ENCODE measurements at regions not wholly inside any gene's neighbourhood (a gene's known extent, or its start where the extent isn't known, plus 50 kb on each side); places are given as distances from the start of the nearest gene placed in this dataset.

- 90% methylated on average over 14 of the region's 14 CpGs for WGBS
- no peaks in the 10 kb centered on the region for H3K4me1 ChIP-seq (ENCODE audit: control insufficient read depth in 4 of 4, insufficient read depth in 4 of 4, low read length in 3 of 4)
- no peak overlapping the region for H3K9ac ChIP-seq (ENCODE audit: low read depth in 1 of 2, low read length in 2 of 2)
- DNase-seq (ENCODE audit: low spot score): no peak
- TF ChIP-seq FOXA2 (IDR thresholded peaks at IDR 0.05) (no peak), RXRA (IDR thresholded peaks at IDR 0.05) (no peak), EGR1 (IDR thresholded peaks at IDR 0.05; ENCODE audit: low read depth in 2 of 2) (no peak), YY1 (IDR thresholded peaks at IDR 0.05) (no peak), FOXA1 (IDR thresholded peaks at IDR 0.05) (no peak), JUND (IDR thresholded peaks at IDR 0.05) (no peak), MAX (IDR thresholded peaks at IDR 0.05) (no peak), ZBTB33 (IDR thresholded peaks at IDR 0.05) (no peak), HNF4G (IDR thresholded peaks at IDR 0.05) (no peak), HNF4A (conservative IDR thresholded peaks at IDR 0.05) (no peak), GABPA (IDR thresholded peaks at IDR 0.05 in 1 of 2, conservative IDR thresholded peaks at IDR 0.05 in 1 of 2) (no peak), TAF1 (conservative IDR thresholded peaks at IDR 0.05) (no peak)
- H3K27me3 ChIP-seq (ENCODE audit: control insufficient read depth in 4 of 4, insufficient read depth in 4 of 4, low read length in 3 of 4): no peaks in the 10 kb centered on the region
- no peaks in the 10 kb centered on the region for H3K9me3 ChIP-seq (ENCODE audit: control insufficient read depth in 4 of 4, low read length in 3 of 4)
- H3K27ac ChIP-seq (ENCODE audit: low read depth in 1 of 2, low read length in 2 of 2): no peak overlapping the region
- H3K4me3 ChIP-seq (ENCODE audit: low read depth in 1 of 3, low read length in 3 of 3): no peak overlapping the region
- H3K36me3 ChIP-seq (ENCODE audit: control insufficient read depth in 4 of 4, insufficient read depth in 3 of 4, low read depth in 1 of 4, low read length in 3 of 4): no peaks in the 10 kb centered on the region
These were observed 2660.1 kb upstream of the PCDH20 start for GRCh38 chr13:64075543-64076271.

DNA sequence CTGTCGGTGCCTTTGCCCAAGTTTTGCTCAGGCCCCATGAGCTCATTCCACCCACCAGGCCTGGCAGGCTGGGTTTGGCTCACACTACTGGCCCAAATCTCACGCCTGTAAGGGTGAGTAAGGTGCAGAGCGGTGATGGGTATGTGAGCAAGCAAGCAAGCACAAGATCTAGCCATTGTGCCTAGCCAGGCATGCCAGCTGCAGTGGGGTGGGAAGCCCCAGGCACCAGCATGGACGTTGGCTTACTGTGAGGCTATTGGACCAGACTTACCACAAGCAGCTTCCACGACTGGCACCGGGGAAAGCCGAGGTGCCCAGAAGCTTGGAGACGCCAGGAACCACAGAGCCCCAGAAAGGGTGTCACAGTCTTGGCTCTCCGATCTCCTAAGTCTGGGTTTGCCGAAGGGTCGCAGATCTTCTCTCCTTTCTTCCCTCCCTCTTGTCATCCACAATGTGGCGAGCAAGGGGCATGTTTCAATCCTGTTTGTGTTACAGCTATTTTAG, 2659.4 kb upstream of the PCDH20 start:
- no peak overlapping the region for H3K27ac ChIP-seq (ENCODE audit: low read depth in 1 of 2, low read length in 2 of 2)
- no peaks in the 10 kb centered on the region for H3K9me3 ChIP-seq (ENCODE audit: control insufficient read depth in 4 of 4, low read length in 3 of 4)
- no peak overlapping the region for H3K4me3 ChIP-seq (ENCODE audit: low read depth in 1 of 3, low read length in 3 of 3)
- H3K36me3 ChIP-seq (ENCODE audit: control insufficient read depth in 4 of 4, insufficient read depth in 3 of 4, low read depth in 1 of 4, low read length in 3 of 4): no peaks in the 10 kb centered on the region
- no peak for DNase-seq (ENCODE audit: low spot score)
- no peak overlapping the region for H3K9ac ChIP-seq (ENCODE audit: low read depth in 1 of 2, low read length in 2 of 2)
- whole genome bisulfite sequencing: 89% methylated on average over 12 of the region's 12 CpGs
- H3K4me1 ChIP-seq (ENCODE audit: control insufficient read depth in 4 of 4, insufficient read depth in 4 of 4, low read length in 3 of 4): no peaks in the 10 kb centered on the region
- TF ChIP-seq MAX (IDR thresholded peaks at IDR 0.05): no peak
- TF ChIP-seq, protein P1, sequence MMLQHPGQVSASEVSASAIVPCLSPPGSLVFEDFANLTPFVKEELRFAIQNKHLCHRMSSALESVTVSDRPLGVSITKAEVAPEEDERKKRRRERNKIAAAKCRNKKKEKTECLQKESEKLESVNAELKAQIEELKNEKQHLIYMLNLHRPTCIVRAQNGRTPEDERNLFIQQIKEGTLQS (IDR thresholded peaks at IDR 0.05): no peak
- TF ChIP-seq ZBTB33 (IDR thresholded peaks at IDR 0.05): no peak
- no peak for TF ChIP-seq TAF1 (conservative IDR thresholded peaks at IDR 0.05)
- no peak for TF ChIP-seq RXRA (IDR thresholded peaks at IDR 0.05)
- TF ChIP-seq JUND (IDR thresholded peaks at IDR 0.05): no peak
- no peaks in the 10 kb centered on the region for H3K27me3 ChIP-seq (ENCODE audit: control insufficient read depth in 4 of 4, insufficient read depth in 4 of 4, low read length in 3 of 4)

Data from liver (tissue), 7 donors.